Stomach (tissue), 8 donors: ENCODE measurements at regions not wholly inside any gene's neighbourhood (a gene's known extent, or its start where the extent isn't known, plus 50 kb on each side); places are given as distances from the start of the nearest gene placed in this dataset.
"Not testable (repeated sequence)": the region's sequence is repeated elsewhere in the genome, so short reads cannot be mapped to it uniquely, and the experiment has no call there.

Experiments
- DNase-seq, 2 donors: peaks; one replicate each; pipeline versions ENCODE4 v3.0.0 to v3.0.0-alpha.2; 2013 to 2019
- H3K27ac ChIP-seq, 5 donors: fragments of 200-600 bp in 4 of 5; sonication (generic) in 4 of 5; one replicate each; pipeline ENCODE4 v1.5.1; 2013 to 2019; ENCODE audit warnings: mild to moderate bottlenecking in 1 of 5, moderate library complexity in 1 of 5
- H3K27me3 ChIP-seq, 3 donors: fragments of 200-600 bp; sonication (generic); one replicate each; pipeline ENCODE4 v1.5.1; 2017 to 2019; ENCODE audit warnings: mixed run types in 1 of 3
- H3K36me3 ChIP-seq, 4 donors: fragments of 200-600 bp; sonication (generic); 1 replicate in 3 of 4; 2 replicates in 1 of 4; pipeline ENCODE4 v1.5.1; 2016 to 2019
- H3K4me1 ChIP-seq, 4 donors: fragments of 200-600 bp; sonication (generic); one replicate each; pipeline ENCODE4 v1.5.1; 2016 to 2019
- H3K4me3 ChIP-seq, 4 donors: fragments of 200-600 bp; sonication (generic) in 3 of 4; one replicate each; pipeline ENCODE4 v1.5.1; 2016 to 2019; ENCODE audit warnings: mild to moderate bottlenecking in 1 of 4
- H3K9me3 ChIP-seq, 4 donors: fragments of 200-600 bp; sonication (generic); one replicate each; pipeline ENCODE4 v1.5.1; 2016 to 2019
- EP300 ChIP-seq: sonication (generic); formaldehyde crosslinking; IDR thresholded peaks from one replicate; pipeline ENCODE4 v1.6.1; 2017; ENCODE audit warnings: antibody characterized with exemption
- POLR2A ChIP-seq, 4 donors: fragments of 450-650 bp; IDR thresholded peaks; one replicate each; pipeline ENCODE4 v1.6.1; 2016; ENCODE audit warnings: antibody characterized with exemption in 4 of 4, control low read depth in 2 of 4, mild to moderate bottlenecking in 1 of 4, moderate library complexity in 1 of 4
- POLR2AphosphoS5 ChIP-seq, 3 donors: sonication (generic); formaldehyde crosslinking; IDR thresholded peaks; one replicate each; pipeline ENCODE4 v1.6.1; 2016; ENCODE audit warnings: antibody characterized with exemption in 3 of 3
- WGBS, 5 donors: extraction: QIAGEN DNeasy Blood & Tissue Kit in 3 of 5; methylation state at CpG; one replicate each; pipeline versions ENCODE4 v1.1.5 to v1.1.7; 2013 to 2018; 5-methylcytosine and 5-hydroxymethylcytosine counted together
- intact Hi-C: fragments of 100-400 bp; cut with DNase I; formaldehyde crosslinking; loops from one replicate; pipeline ENCODE4 v1.15.1; 2023; ENCODE audit warnings: low total_unique reads
- TF ChIP-seq, protein P1 (sequence below), 7 experiments: fragments of 450-650 bp in 4 of 7; fragments of 200-600 bp in 3 of 7; sonication (generic) in 3 of 7; IDR thresholded peaks; one replicate each; pipeline ENCODE4 v1.5.1; 2016 to 2019; ENCODE audit warnings: antibody characterized with exemption in 7 of 7, control low read depth in 2 of 7, mild to moderate bottlenecking in 1 of 7
- donor health status: healthy with polysubstance abuse.
- donor health status: Bipolar disorder and iron deficiency.
- donor health status: healthy.

DNA sequence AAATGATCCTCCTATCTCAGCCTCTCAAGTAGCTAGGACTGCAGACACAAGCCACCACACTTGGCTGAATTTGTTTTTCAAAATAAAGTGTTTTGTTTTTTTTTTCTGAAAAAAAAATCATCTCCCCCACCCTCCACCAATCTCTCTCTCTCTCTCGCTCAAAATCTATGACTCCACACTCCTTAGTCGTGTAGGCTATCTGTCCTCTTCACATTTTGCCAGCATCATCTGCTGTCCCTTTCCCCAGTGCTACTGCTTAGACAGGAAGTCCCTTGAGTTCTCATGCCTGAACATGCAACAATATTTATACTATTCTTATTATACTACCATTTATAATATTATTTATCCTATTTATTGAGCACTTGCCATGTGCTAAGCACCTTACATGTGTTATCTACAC lies 80.7 kb upstream of the TMEM164 start:
- no peak for TF ChIP-seq POLR2A (IDR thresholded peaks at IDR 0.05)
- TF ChIP-seq, protein P1, sequence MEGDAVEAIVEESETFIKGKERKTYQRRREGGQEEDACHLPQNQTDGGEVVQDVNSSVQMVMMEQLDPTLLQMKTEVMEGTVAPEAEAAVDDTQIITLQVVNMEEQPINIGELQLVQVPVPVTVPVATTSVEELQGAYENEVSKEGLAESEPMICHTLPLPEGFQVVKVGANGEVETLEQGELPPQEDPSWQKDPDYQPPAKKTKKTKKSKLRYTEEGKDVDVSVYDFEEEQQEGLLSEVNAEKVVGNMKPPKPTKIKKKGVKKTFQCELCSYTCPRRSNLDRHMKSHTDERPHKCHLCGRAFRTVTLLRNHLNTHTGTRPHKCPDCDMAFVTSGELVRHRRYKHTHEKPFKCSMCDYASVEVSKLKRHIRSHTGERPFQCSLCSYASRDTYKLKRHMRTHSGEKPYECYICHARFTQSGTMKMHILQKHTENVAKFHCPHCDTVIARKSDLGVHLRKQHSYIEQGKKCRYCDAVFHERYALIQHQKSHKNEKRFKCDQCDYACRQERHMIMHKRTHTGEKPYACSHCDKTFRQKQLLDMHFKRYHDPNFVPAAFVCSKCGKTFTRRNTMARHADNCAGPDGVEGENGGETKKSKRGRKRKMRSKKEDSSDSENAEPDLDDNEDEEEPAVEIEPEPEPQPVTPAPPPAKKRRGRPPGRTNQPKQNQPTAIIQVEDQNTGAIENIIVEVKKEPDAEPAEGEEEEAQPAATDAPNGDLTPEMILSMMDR (IDR thresholded peaks at IDR 0.05) = no peak
- TF ChIP-seq POLR2AphosphoS5 (IDR thresholded peaks at IDR 0.05) = no peak
- TF ChIP-seq EP300 = no peak
- Histone ChIP-seq H3K4me1 (no peaks in the 10 kb centered on the region), H3K27me3 (peaks cover 0 to 4% (median 0%) of the 10 kb centered on the region in 3 donors), H3K36me3 (no peaks in the 10 kb centered on the region), H3K4me3 (no peak overlapping the region), H3K9me3 (no peaks in the 10 kb centered on the region), H3K27ac (no peak overlapping the region)
- DNase-seq = no peak
- WGBS, 5 donors = 69 to 90% (median 79%) methylated on average over 2 of the region's 2 CpGs
- intact Hi-C loops = loop anchor here (10.0 kb wide), 1 partner anchor 223 kb away; no protein-coding TSS in a partner anchor

GRCh38 chrX:109925003-109925402 lies 77.9 kb upstream of the TMEM164 start:
- not testable (repeated sequence) for H3K27ac ChIP-seq, H3K4me3 ChIP-seq, H3K9me3 ChIP-seq, H3K4me1 ChIP-seq, H3K36me3 ChIP-seq, DNase-seq, H3K27me3 ChIP-seq
- WGBS, 5 donors = 65 to 91% (median 80%) methylated on average over 3 of the region's 3 CpGs
- intact Hi-C loops = loop anchor here (10.0 kb wide), 1 partner anchor 220 kb away; no protein-coding TSS in a partner anchor

DNA sequence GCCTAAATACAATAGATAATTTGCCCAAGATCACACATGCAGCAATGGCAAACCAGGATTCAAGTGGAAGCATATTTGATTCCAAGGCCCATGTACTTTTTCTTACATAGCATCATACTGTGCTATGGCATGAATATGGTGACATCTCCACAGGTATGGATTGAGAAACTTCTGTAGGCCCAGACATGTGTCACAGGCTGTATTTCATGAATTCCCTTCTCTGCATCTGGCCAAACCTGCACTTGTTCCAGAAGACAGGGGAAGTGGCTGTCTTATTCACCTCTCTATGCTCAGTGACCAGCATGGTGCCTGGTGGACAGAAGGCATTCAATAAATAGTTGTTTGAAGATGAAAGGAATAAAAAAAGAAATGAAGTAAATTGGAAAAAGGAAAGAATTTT lies 77.3 kb upstream of the TMEM164 start:
- no peak for DNase-seq
- H3K4me3 ChIP-seq = no peak overlapping the region
- no peak for TF ChIP-seq EP300
- TF ChIP-seq, protein P1 (IDR thresholded peaks at IDR 0.05) = no peak
- TF ChIP-seq POLR2A (IDR thresholded peaks at IDR 0.05) = no peak
- TF ChIP-seq POLR2AphosphoS5 (IDR thresholded peaks at IDR 0.05) = no peak
- H3K27ac ChIP-seq = no peak overlapping the region
- no peaks in the 10 kb centered on the region for H3K4me1 ChIP-seq
- no peaks in the 10 kb centered on the region for H3K27me3 ChIP-seq
- intact Hi-C loops = loop anchor here (10.0 kb wide), 1 partner anchor 219 kb away; no protein-coding TSS in a partner anchor
- H3K9me3 ChIP-seq = peaks cover 0 to 4% (median 2%) of the 10 kb centered on the region in 4 donors
- H3K36me3 ChIP-seq = no peaks in the 10 kb centered on the region

GRCh38 chrX:109926118-109926517 lies 76.8 kb upstream of the TMEM164 start:
- Histone ChIP-seq H3K27me3 (no peaks in the 10 kb centered on the region), H3K9me3 (peaks cover 0 to 4% (median 2%) of the 10 kb centered on the region in 4 donors), H3K4me1 (no peaks in the 10 kb centered on the region), H3K27ac (no peak overlapping the region), H3K36me3 (no peaks in the 10 kb centered on the region), H3K4me3 (no peak overlapping the region)
- no peak for DNase-seq
- WGBS, 5 donors = 86 to 97% (median 91%) methylated on average over 5 of the region's 5 CpGs
- intact Hi-C loops = loop anchor here (10.0 kb wide), 1 partner anchor 219 kb away; no protein-coding TSS in a partner anchor
- TF ChIP-seq, protein P1 (IDR thresholded peaks at IDR 0.05) = no peak
- TF ChIP-seq EP300 (no peak), POLR2A (IDR thresholded peaks at IDR 0.05) (no peak), POLR2AphosphoS5 (IDR thresholded peaks at IDR 0.05) (no peak)
